NT2/D1 (cell line): ENCODE measurements at regions not wholly inside any gene's neighbourhood (a gene's known extent, or its start where the extent isn't known, plus 50 kb on each side); places are given as distances from the start of the nearest gene placed in this dataset.
A peak's percentile ranks its signal among the peaks of the same experiment; 100 is the strongest.

ENCODE experiments used
- DNase-seq: peaks from one replicate; pipeline ENCODE4 v3.0.0-alpha.2; 2011; ENCODE audit warnings: low read depth, low spot score
- H3K27me3 ChIP-seq: 2 replicates; pipeline ENCODE4 v1.6.0; 2011; ENCODE audit warnings: mild to moderate bottlenecking; ENCODE audit not compliant: insufficient read length, insufficient read depth
- H3K36me3 ChIP-seq: 2 replicates; pipeline ENCODE4 v1.6.1; 2011; ENCODE audit warnings: mild to moderate bottlenecking, low read length, mixed read lengths; ENCODE audit not compliant: insufficient read depth, insufficient read length
- H3K4me1 ChIP-seq: 2 replicates; pipeline ENCODE4 v1.5.1; 2011; ENCODE audit not compliant: insufficient read depth, insufficient read length
- H3K4me3 ChIP-seq: 2 replicates; pipeline ENCODE4 v1.5.1; 2011; ENCODE audit warnings: low read depth; ENCODE audit not compliant: insufficient read length
- H3K9ac ChIP-seq: 2 replicates; pipeline ENCODE4 v1.6.0; 2011; ENCODE audit warnings: low read depth; ENCODE audit not compliant: insufficient read length
- H3K9me3 ChIP-seq: 2 replicates; pipeline ENCODE4 v1.5.1; 2011; ENCODE audit warnings: mild to moderate bottlenecking, low read length; ENCODE audit not compliant: insufficient read depth
- SUZ12 ChIP-seq: IDR thresholded peaks from 2 replicates; pipeline ENCODE4 v1.6.1; 2011; ENCODE audit not compliant: insufficient read length, insufficient read depth; ENCODE audit errors: extremely low read depth
- YY1 ChIP-seq: IDR thresholded peaks from 2 replicates; pipeline ENCODE4 v1.6.1; 2011; ENCODE audit not compliant: insufficient read length, insufficient read depth
- ZNF274 ChIP-seq: IDR thresholded peaks from 2 replicates; pipeline ENCODE4 v1.6.1; 2011; ENCODE audit warnings: mild to moderate bottlenecking, low read depth, low read length

GRCh38 chr2:107361751-107362381 is 464.8 kb upstream of the RGPD4 start:
- TF ChIP-seq YY1 (no peak), SUZ12 (no peak), ZNF274 (no peak)
- no peak overlapping the region for H3K4me3 ChIP-seq
- no peaks in the 10 kb centered on the region for H3K4me1 ChIP-seq
- H3K36me3 ChIP-seq, result no peaks in the 10 kb centered on the region
- H3K9me3 ChIP-seq, result no peaks in the 10 kb centered on the region
- DNase-seq, result no peak
- no peaks in the 10 kb centered on the region for H3K27me3 ChIP-seq
- no peak overlapping the region for H3K9ac ChIP-seq

- H3K36me3 ChIP-seq, result no peaks in the 10 kb centered on the region
- H3K4me3 ChIP-seq, result no peak overlapping the region
- H3K4me1 ChIP-seq, result no peaks in the 10 kb centered on the region
- no peak overlapping the region for H3K9ac ChIP-seq
- no peaks in the 10 kb centered on the region for H3K27me3 ChIP-seq
- DNase-seq, result no peak
- TF ChIP-seq SUZ12 (no peak), ZNF274 (no peak), YY1 (no peak)
- H3K9me3 ChIP-seq, result no peaks in the 10 kb centered on the region
Observed at GRCh38 chr2:107362993-107363392, 463.7 kb upstream of the RGPD4 start.

GRCh38 chr2:107363806-107364205 is 462.9 kb upstream of the RGPD4 start:
- no peaks in the 10 kb centered on the region for H3K4me1 ChIP-seq
- no peaks in the 10 kb centered on the region for H3K9me3 ChIP-seq
- no peak for TF ChIP-seq ZNF274
- TF ChIP-seq SUZ12, result no peak
- no peak for TF ChIP-seq YY1
- H3K4me3 ChIP-seq, result no peak overlapping the region
- DNase-seq, result no peak
- H3K27me3 ChIP-seq, result no peaks in the 10 kb centered on the region
- no peak overlapping the region for H3K9ac ChIP-seq
- H3K36me3 ChIP-seq, result no peaks in the 10 kb centered on the region

- H3K9me3 ChIP-seq, result no peaks in the 10 kb centered on the region
- TF ChIP-seq SUZ12 (no peak), YY1 (no peak), ZNF274 (no peak)
- H3K4me3 ChIP-seq, result no peak overlapping the region
- H3K9ac ChIP-seq, result no peak overlapping the region
- DNase-seq, result no peak
- H3K36me3 ChIP-seq, result no peaks in the 10 kb centered on the region
- H3K4me1 ChIP-seq, result no peaks in the 10 kb centered on the region
- H3K27me3 ChIP-seq, result no peaks in the 10 kb centered on the region
Observed at GRCh38 chr2:107364361-107364950, 462.2 kb upstream of the RGPD4 start.

GRCh38 chr2:107374249-107374648 is 452.4 kb upstream of the RGPD4 start:
- TF ChIP-seq YY1 (no peak), SUZ12 (no peak), ZNF274 (no peak)
- no peak overlapping the region for H3K4me3 ChIP-seq
- no peaks in the 10 kb centered on the region for H3K36me3 ChIP-seq
- no peak overlapping the region for H3K9ac ChIP-seq
- no peaks in the 10 kb centered on the region for H3K4me1 ChIP-seq
- H3K27me3 ChIP-seq, result no peaks in the 10 kb centered on the region
- no peaks in the 10 kb centered on the region for H3K9me3 ChIP-seq
- DNase-seq, result no peak

- DNase-seq, result no peak
- no peak overlapping the region for H3K9ac ChIP-seq
- no peaks in the 10 kb centered on the region for H3K36me3 ChIP-seq
- TF ChIP-seq YY1 (no peak), ZNF274 (no peak), SUZ12 (no peak)
- H3K4me3 ChIP-seq, result no peak overlapping the region
- H3K9me3 ChIP-seq, result peaks cover 16% of the 10 kb centered on the region; the same call in 1 of the 2 replicates
- H3K27me3 ChIP-seq, result no peaks in the 10 kb centered on the region
- no peaks in the 10 kb centered on the region for H3K4me1 ChIP-seq
Observed at GRCh38 chr2:107376909-107377308, 449.8 kb upstream of the RGPD4 start.

GRCh38 chr2:107380912-107381311 is 445.8 kb upstream of the RGPD4 start:
- H3K4me1 ChIP-seq, result no peaks in the 10 kb centered on the region
- TF ChIP-seq ZNF274, result no peak
- no peak for TF ChIP-seq SUZ12
- TF ChIP-seq YY1, result no peak
- peak; percentile 1 for DNase-seq
- H3K27me3 ChIP-seq, result no peaks in the 10 kb centered on the region
- no peaks in the 10 kb centered on the region for H3K36me3 ChIP-seq
- peaks cover 16% of the 10 kb centered on the region; the same call in 1 of the 2 replicates for H3K9me3 ChIP-seq
- no peak overlapping the region for H3K9ac ChIP-seq
- no peak overlapping the region for H3K4me3 ChIP-seq

GRCh38 chr2:107383691-107384090 is 443.0 kb upstream of the RGPD4 start:
- H3K9ac ChIP-seq, result no peak overlapping the region
- no peaks in the 10 kb centered on the region for H3K4me1 ChIP-seq
- H3K27me3 ChIP-seq, result no peaks in the 10 kb centered on the region
- no peak overlapping the region for H3K4me3 ChIP-seq
- TF ChIP-seq ZNF274, result no peak
- no peak for TF ChIP-seq SUZ12
- TF ChIP-seq YY1, result no peak
- no peaks in the 10 kb centered on the region for H3K36me3 ChIP-seq
- peaks cover 16% of the 10 kb centered on the region; the same call in 1 of the 2 replicates for H3K9me3 ChIP-seq
- DNase-seq, result no peak
